Right ventricle myocardium inferior (tissue), 1 donor: ENCODE measurements at regions not wholly inside any gene's neighbourhood (a gene's known extent, or its start where the extent isn't known, plus 50 kb on each side); places are given as distances from the start of the nearest gene placed in this dataset.
"Not testable (repeated sequence)": the region's sequence is repeated elsewhere in the genome, so short reads cannot be mapped to it uniquely, and the experiment has no call there.

Experiments used
- ATAC-seq: fragments of 200-7000 bp; cut with Tn5 transposase; one replicate; pipeline ENCODE4 v1.9.1; 2020; ENCODE audit warnings: mild to moderate bottlenecking, moderate library complexity
- DNase-seq: peaks from one replicate; pipeline ENCODE4 v3.0.0; 2021; ENCODE audit errors: missing footprints
- intact Hi-C: fragments of 100-400 bp; cut with DNase I; formaldehyde crosslinking; loops from one replicate; pipeline ENCODE4 v1.11.0; 2022
- donor health status: DM: no; HTN: yes; CAD: no; lungs with severe emphysema.

DNA sequence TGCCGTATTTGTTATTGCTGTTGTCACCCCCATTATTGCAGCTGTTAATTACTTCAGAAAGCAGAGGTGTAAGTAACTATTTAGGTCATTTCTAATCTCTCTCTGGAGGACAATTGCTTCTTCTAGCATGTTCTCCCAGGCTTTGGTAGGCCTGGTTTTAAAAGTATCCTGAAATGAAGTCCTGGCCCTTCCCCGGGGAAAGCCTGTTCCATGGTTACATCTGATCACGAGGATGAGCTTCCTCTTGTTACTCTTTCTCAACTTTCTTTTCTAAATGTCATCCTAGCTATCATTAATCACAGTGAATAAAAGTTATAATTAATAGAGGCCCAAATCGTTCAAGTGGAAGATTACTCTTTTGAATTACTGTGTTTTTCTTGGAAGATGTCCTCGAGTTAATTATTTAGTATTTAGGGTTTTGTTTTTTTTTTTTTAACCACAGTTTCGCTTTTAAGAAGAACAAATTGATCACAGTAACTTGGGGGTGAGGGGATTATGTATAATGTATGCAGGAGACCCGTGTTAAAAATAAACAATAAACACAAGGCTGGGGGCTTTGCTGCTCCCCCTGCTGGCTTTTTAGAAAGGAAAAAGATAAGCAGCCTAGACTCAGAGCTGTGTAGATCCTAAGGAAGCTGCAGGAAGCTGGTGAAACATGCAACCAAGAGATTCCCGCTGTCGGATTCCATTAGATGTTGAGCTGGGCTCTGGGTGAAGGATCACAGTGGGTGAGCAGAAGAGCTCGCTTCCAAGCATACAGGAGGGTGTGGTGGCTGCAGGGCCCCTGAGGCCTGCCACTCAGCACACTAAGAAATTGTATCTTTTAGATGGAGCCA lies 420.1 kb downstream of the FUT8 start:
- intact Hi-C loops = no loop called here
- ATAC-seq = peak; percentile 37

DNA sequence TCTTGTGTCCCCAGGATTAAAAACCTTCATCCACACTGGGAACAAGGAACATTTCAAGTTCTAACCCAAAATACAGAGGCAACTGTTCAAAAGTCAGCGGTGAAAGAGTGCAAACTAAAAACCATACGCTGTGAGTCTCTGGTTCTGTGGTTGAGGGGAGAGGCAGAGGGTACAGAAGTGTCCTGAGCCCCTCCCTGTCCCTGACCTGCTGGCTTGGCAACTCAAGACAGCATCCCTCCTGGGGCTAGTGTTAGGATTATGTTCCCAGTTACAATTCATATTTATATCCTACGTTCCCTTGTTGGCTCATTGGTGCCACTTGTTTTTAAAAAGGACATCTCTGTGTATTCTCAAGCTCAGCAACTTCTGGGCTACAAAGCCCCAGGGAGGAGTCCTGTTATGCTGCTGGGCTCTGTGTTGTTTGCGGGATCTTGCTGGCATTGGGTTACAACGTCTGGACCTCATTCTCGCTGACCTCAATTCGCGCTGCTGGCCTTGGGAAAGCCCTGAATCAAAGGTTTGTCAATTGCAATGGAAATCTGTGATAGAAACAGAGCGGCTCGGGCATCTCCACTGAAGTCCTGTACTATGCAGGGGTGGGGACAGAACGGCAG lies 420.8 kb downstream of the FUT8 start:
- ATAC-seq (peak; percentile 23), DNase-seq (peak; percentile 57)
- intact Hi-C loops = no loop called here

More for the DNA sequence above, 420.1 kb downstream of the FUT8 start:
- no peak for DNase-seq

DNA sequence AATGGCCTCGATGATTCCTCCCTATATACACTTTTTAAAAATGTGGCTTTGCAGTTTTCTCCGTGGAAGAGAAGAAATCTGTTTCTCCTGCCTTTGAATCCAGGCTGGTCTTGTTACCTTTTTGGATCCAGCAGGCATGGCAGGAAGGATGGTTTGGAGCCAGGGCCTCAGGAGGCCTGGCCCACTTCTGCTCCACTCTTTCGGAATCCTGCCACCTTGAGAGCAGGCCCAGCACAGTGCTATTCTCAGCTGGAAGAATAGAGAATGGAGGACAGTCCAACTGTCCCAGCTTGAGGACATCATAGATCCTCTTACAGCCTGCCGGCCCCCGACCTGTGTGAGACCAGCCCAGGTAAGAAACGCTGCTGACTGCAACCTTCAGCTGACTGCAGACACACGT lies 421.5 kb downstream of the FUT8 start:
- ATAC-seq (no peak), DNase-seq (peak; percentile 20)
- intact Hi-C loops = no loop called here

DNA sequence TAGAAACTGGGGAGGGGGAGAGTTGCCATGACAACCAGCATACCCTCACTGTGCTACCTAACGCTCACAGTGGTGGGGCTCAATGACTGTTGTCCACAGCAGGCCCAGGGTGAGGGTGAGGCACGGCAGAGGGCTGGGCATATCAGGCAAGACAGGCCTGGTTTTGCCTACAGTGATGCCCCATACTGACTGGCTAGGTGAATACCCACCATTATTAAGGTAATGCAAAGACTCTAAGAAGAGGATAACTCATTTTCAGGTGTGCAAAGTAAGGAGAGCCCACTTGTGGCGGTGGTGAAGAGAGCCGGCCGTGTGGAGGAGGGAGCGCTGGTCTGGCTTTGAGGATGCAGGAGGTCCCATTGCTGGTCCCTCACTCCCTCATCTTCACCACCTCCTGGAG lies 422.3 kb downstream of the FUT8 start:
- ATAC-seq (no peak), DNase-seq (no peak)
- intact Hi-C loops = no loop called here

DNA sequence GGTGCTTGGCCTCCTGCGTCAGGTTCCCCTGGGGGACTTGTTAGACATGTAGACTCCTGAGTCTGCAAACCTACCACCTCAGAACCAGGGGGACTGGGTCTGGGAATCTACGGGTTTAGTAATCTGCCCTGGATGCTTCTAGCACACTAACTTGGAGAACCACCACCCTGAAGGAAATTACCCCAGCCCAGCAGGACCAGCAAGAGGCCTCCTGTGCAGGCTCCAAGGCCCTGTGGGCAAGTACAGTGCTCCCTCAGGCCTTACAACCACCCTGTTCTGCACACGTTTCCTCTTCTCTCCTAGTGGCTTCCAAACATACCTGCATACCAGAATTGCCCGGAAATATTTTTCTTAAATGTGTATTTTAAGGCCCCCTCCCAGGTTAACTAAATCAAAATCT lies 423.0 kb downstream of the FUT8 start:
- no peak for DNase-seq
- intact Hi-C loops = no loop called here
- no peak for ATAC-seq

DNA sequence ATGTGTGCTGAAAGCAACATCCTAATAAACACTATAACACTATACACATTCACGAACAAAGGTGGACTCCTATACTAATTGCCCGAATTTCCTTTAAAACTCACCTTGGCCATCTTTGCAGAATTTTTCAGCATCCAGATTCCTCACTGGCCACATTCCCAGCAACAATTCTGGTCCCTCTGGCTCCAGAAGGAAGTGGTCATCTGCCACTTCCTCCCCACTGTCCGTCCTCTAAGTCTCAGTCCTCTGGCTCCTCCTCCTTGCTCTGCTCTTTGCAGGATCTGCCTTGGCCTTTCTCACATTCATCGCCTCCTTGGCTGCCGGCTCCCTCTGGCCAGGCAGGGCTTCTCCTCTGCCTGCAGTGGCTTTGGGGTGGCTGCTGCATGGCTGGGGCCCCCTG lies 426.0 kb downstream of the FUT8 start:
- intact Hi-C loops = no loop called here
- ATAC-seq = no peak
- DNase-seq = no peak

DNA sequence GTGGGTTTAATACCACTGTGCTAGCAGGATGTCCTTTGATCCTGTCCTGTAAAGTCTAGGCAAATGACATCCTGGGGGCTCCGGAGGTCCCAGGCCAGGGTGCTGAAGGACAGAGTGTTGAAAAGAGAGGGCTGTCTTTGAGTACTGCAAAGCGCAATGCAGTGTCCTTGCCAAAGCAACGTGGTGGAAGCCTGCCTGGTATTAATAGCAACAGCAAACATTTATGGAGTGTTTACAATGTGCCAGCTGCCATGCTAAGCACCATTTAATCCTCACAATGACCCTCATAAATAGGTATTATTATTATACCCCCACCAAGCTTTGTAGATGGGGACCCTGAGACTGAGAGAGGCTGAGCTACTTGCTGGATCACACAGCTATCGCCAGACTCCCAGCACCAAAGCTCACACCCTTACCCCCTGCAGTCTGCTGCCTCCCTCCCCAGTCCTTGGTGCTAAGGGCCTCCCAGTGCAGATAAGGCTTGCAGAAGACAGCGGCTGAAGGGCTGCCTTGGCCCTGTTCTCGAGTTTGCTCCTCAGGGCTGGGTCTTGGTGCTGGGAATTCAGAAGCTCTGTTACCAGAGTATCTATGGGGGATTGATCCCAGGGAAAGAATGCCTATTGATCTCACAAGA lies 427.7 kb downstream of the FUT8 start:
- peak; percentile 74 for ATAC-seq
- no peak for DNase-seq
- intact Hi-C loops = no loop called here

DNA sequence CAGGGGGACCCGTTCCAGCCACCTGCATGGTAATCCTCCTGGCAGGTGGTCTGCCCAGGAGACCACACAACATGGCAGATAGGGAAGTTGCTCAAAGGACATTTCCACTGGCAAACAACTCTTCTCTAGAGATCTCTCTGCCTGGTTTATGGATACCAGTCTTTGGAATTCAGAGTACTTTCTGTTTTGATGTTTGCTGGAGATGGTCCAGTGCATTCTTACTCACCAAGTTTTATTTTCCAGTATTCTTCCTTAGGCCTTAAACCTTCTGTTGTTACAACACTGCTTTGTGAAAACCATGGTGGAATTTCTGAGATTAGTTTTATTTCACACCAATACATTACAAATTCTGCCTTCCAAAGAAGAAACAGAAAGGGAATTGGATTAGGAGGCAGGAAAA lies 428.3 kb downstream of the FUT8 start:
- DNase-seq (no peak), ATAC-seq (no peak)
- intact Hi-C loops = no loop called here

DNA sequence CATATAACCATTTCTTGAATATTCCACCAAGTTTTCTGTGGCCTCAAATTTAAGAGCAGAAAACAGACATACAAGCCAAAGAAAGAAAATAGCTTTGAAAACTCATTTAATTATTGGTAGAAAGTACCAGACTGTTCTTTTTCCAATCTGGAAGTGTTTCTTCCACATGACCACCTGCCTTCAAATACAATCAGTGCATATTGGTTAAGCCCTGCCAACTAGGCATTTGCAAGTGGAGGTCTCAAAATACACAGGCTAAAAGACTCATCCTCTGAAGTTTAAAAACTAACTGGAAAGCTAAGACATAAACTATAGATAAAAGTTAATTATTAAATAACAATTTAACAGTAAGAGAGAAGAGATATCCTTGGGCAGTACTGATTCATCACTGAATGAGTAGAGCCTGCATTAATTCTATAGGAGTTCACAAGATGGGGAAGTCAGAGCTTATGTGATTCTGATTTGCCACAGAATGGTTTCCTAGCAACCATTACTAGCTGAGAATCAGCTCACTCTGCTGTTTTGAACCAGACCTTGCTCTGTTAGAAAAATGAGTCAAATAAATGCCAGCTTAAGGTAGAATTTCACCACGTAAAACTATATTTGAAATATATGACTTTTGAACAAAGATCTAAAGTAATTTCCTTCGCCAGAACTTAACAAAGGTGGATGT lies 433.8 kb downstream of the FUT8 start:
- no peak for ATAC-seq
- no peak for DNase-seq
- intact Hi-C loops = no loop called here

DNA sequence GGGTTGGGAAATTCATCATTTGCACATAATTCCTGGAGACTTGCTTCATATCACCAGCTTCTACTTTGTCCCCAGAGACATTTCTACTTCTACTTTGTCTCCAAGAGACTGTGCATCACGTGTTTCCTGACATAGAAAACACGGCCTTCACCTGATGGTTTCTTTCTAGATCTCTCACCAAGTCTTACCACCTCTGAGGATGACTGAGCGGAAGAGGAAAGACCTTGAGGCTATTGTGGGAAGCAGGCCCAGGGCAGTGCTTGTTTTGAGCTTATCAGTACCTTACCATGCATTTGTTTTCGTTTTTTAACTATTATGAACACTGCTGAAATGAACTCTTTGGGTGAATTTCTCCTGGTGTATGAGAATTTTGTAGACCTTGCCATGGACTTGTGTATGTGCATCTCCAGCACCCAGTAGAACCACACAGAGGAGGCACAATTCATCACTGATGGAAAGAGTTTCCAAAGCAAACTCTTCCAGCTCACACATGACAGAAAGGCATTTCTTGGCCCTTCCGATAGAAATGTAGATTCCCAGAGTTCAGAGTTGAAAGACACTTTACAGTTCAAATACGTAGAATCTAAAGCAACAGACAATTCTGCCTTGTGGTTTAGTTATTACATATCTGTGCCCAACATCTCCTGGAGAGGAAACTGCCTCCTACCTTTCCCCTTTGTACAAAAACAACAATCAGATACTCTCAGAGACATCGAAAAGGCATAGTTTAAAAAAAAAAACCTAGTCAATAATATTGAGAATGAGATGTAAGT lies 434.7 kb downstream of the FUT8 start:
- DNase-seq (no peak), ATAC-seq (no peak)
- intact Hi-C loops = no loop called here

DNA sequence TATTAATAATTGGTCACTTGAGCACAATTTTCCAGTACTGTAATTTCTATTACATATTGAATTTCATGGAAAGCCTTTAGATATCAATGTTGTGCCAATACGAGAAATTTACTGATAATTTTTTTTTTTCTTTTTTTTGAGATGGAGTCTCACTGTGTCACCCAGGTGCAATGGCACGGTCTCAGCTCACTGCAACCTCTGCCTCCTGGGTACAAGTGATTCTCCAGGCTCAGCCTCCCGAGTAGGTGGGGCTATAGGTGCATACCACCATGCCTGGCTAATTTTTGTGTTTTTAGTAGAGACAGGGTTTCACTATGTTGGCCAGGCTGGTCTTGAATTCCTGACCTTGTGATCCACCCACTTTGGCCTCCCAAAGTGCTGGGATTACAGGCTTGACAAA lies 435.4 kb downstream of the FUT8 start:
- ATAC-seq, DNase-seq, intact Hi-C loops: not testable (repeated sequence)

DNA sequence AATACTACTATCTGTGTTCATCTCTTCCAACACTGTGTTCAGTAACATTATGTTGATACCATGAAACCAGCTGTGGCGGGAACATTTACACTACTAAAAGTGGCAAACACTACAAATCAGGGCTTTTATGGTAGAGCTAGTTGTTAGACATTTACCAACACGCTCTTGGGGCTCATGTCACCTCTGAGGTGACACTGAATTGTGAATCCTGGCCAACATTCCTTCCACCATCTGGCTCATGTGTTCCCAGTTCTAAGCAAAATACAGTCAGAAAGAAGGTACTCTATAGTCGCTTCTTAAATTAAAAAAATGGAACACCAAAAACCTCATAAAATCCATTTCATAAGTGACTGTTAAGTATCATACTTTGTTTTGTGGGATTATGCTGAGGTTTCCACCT lies 436.6 kb downstream of the FUT8 start:
- ATAC-seq = no peak
- DNase-seq = no peak
- intact Hi-C loops = no loop called here

DNA sequence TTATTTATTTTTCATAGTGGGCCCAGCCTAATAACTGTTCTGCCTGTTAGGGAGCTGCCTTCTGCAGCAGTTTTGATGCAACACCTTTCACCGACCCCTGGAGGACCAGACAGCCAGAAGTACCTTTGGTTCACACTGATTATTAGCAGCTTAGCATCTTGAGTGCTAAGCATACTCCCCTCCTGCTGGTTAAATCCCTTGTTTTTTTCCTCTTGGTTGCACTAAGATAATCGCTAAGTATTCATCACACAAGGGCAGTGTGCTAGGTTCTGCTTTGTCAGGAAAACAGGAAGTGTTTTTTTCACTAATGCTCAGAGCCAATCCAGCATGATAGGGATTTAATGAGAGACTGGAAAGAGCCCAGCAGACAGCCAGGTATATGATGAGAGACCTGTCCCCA lies 437.0 kb downstream of the FUT8 start:
- intact Hi-C loops = no loop called here
- ATAC-seq (no peak), DNase-seq (no peak)

DNA sequence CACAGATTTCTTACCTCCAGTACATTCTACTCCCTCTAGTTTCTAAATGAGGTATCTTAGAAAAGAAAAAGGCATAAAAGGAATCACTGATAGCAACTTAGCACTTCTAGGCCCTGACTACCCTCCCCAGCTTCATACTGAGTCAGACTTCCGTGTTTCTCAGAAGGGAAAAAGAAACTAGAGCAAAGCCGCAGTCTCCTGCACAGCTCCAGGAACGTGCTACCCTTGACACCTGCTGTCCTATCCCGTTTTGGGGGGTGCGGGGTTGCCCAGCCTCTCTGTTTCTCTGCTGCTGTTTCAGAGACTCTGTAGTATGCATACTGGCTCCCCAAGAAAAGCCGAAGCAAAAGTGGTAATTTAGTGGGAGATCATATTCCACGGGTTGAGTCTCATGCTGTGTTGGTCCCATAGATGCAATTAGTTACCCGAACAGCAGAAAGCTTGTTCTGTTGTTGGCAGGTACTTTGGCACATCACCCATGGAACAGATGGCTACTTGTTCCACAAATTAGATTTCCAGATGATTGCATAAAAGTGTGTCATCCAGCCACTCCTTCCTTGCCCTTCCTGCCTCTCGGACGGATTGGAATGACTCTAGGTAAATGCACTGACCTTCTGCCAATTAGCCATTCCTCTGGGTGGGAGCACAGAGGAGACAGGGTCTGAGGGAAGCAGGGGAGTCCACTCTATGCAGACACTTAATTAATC lies 438.1 kb downstream of the FUT8 start:
- DNase-seq = no peak
- ATAC-seq = peak; percentile 16
- intact Hi-C loops = no loop called here

DNA sequence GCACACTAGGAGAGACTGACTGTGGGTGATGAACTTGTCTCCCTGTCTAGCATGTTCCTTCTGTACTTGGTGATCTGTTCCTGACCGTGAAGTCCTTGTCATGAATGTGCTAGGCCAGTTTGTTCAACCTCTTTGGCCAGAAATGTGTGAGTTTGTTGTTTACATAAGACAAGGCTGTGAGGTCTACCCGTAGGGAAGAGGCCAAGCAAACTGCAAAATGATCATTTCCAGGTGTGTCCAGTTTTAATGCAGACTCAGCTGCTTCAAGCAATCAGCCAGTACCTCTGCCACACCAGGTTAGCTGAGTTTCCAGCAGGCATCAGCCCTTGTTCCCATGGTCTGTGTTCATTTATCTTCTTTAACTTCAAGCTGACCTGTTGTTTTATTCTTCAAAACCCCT lies 440.2 kb downstream of the FUT8 start:
- ATAC-seq = no peak
- intact Hi-C loops = no loop called here
- DNase-seq = no peak

DNA sequence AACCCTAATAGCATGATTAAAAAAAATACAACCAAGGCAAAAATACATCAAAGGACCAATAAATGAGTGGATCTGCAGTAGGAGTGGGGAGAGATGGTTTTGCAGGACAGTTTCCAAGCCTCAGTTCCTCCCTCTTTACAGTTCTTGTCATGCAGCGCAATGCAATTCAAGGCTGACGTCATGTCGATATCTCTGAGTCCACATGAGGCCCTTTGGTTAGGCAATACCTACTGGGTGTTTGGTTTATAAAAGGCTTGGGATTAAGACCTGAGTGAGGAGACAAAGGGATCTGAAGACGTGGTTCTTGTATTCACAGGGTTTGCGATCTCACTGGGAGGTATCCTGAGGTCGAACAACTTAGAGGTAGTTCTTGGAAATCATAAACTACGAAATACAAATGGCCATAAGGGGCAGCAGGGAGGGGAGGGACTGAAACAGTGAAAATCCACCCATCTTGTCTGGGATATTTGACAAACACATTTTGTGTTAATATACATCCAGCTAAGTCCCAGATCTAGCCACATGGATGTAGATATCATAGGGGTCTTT lies 441.0 kb downstream of the FUT8 start:
- no peak for ATAC-seq
- intact Hi-C loops = no loop called here

DNA sequence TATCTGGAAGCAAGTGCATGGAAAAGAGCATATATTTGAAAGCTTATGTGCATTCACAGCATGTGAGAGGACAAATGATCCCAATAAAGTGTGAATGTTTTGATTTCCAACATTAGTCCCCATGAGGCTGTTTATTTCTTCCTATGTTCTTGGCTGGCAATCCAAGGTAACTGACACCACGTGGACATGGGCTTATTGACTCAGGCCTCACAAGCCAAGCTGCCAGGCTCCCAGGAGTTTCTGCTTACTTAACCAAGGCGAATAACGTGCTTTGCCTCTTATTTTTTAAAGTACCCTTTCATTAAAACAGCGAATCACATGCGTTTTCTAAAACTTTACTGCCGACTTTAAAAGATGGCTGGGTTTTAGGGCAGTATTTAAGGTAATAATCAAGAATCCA lies 441.7 kb downstream of the FUT8 start:
- ATAC-seq (no peak), DNase-seq (no peak)
- intact Hi-C loops = no loop called here

More for the DNA sequence above, 441.0 kb downstream of the FUT8 start:
- no peak for DNase-seq

DNA sequence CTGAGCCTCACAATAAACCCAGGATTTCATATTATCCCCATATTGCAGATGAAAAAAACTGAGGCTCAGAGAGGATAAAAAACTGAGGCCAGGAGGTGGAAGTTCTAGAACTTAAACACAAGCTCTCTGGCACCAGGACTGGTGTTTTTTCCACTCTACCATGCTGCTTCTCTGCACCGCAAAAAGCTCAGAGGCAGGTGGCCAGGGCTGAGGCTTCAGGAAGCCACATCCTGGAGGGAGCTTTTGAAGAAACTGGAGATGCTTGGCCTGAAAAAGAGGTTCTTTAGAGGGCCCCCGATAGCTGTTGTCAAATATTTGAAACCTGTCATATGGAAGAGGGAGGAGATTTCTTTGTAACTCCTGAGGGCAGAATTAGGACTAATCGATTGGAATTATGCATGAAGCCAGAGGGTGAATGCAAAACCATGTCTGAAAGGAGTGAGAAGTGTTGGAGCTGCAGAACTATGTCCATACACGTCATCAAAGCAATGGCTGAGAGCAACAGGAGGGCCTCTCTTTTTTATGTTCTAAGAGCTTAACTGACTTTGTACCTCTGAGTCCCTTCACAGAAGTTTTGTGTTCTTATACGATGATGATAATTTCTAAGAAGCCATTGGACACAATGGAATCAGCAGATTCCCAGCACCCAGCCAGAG lies 448.6 kb downstream of the FUT8 start:
- DNase-seq (no peak), ATAC-seq (no peak)
- intact Hi-C loops = no loop called here
